HG03378 (cell line): ENCODE measurements at regions not wholly inside any gene's neighbourhood (a gene's known extent, or its start where the extent isn't known, plus 50 kb on each side); places are given as distances from the start of the nearest gene placed in this dataset.

Experiments
- ATAC-seq: cut with Tn5 transposase; IDR thresholded peaks from one replicate; pipeline ENCODE4 v1.9.1; 2021; ENCODE audit warnings: mild to moderate bottlenecking, moderate library complexity; ENCODE audit not compliant: unreplicated experiment

DNA sequence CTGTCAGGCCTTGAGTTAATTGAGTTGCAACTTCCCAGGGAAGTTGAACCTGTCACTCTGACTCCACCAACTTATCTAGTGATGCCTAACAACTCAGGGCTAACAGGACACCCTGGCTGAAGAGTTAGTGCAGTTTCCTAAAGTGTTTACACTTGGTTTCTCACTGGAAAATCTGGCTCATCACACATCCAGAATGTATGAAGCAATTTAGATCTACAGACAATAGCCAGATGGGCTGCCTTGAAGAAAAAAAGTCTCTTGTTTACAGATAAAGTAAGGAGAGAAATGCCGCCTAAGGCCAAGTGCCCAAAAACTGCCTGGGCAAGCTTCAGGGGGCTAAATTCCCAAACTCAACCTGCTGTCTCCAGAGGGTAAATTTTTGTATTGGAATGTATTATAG, 446.3 kb upstream of the NCAM2 start:
- ATAC-seq, result no peak

DNA sequence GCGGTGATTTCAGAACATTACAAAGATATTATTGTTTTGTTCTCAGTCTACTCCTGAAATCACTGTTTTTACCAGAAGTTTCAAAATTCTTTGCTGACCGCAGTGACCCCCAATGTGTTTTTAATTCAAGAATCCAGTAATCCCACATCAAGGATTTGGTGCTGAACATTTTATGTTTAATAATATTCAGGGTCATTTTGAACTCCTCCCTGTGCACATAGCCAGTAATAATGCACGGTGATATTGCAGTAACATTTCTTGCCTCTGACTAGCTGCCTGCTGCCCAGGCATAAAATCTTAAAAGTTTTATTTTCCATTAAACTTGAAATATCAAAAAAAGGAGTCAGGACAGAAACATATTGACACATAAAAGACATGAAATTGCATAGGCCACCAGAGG, 443.4 kb upstream of the NCAM2 start:
- no peak for ATAC-seq

GRCh38 chr21:20570824-20571232, 427.4 kb upstream of the NCAM2 start:
- ATAC-seq, result no peak

GRCh38 chr21:20572582-20572981, 425.6 kb upstream of the NCAM2 start:
- ATAC-seq, result no peak

GRCh38 chr21:20581361-20581760, 416.8 kb upstream of the NCAM2 start:
- ATAC-seq, result no peak

DNA sequence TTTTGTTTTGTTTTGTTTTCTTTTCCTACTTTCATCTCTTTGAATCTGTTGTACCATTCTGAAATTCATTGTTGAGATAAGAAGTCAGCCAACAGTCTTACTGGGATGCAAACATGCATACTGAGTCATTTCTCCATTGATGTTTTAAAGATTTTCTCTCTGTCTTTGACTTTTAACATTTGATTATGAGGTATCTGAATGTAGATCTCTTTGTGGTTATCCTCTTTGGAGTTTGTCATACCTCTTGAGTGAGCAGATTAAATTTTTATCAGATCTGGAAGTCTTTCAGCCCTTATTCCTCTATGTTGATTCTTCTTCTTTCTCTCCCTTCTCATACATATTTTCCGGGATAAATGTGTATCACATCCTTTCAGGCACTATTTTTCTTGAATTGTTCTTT, 406.9 kb upstream of the NCAM2 start:
- ATAC-seq, result no peak

- ATAC-seq, result no peak
These were observed 405.7 kb upstream of the NCAM2 start for GRCh38 chr21:20592463-20592862.

GRCh38 chr21:20603236-20603635, 395.0 kb upstream of the NCAM2 start:
- ATAC-seq, result no peak

DNA sequence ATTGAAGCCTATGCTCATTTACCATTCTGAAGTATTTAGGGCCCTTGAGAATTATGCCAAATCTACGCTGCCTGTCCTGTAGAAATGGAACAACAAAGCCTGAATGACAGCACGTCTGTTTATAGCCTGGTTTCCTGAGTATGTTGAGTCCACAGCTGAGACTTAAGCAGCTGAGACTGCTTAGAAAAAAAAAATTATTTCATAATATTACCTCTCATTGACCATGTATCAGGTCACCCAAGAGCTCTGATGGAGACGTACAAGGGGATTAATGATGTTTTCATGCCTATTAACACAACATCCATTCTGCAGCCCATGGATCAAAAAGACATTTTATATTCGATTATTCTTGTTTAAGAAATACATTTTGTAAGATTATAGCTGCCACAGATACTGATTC, 387.2 kb upstream of the NCAM2 start:
- ATAC-seq, result no peak

DNA sequence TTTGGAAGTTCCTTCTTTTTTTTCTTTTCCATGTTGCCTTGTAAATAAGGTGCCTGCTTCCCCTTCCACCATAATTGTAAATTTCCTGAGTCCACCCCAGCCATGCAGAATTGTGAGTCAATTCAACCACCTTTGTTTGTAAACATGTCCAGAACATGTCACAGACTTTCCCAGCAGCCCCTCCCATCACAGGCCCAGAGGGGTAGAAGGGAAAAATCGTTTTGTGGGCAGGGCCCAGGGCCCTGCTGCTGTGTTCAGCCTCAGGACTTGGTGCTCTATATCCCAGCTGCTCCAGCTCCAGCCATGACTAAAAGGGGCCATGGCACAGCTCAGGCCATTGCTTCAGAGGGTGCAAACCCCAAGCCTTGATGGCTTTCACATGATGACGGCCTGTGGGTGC, 384.6 kb upstream of the NCAM2 start:
- no peak for ATAC-seq

- no peak for ATAC-seq
These were observed 381.1 kb upstream of the NCAM2 start for GRCh38 chr21:20617130-20617529.

GRCh38 chr21:20618878-20619277, 379.3 kb upstream of the NCAM2 start:
- no peak for ATAC-seq

- ATAC-seq, result no peak
These were observed 370.6 kb upstream of the NCAM2 start for GRCh38 chr21:20627594-20627993.

DNA sequence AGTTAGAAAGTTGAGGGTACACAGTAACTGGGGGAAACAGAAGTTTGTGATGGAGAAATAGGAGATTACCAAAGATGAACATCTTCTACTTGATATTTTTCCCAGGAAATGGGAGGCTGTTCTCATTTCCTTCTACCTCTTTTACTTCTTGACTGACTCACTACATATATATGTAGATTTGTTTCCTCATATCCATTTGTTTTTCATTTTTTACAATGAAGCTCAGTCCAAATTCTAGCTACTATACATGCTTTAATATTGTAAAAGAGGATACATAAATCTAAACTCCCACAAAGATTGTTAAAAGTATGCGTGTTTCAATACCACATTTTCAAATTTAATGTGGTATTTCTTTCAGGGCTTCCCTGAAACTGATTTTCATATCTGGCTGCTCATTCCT, 366.6 kb upstream of the NCAM2 start:
- no peak for ATAC-seq

DNA sequence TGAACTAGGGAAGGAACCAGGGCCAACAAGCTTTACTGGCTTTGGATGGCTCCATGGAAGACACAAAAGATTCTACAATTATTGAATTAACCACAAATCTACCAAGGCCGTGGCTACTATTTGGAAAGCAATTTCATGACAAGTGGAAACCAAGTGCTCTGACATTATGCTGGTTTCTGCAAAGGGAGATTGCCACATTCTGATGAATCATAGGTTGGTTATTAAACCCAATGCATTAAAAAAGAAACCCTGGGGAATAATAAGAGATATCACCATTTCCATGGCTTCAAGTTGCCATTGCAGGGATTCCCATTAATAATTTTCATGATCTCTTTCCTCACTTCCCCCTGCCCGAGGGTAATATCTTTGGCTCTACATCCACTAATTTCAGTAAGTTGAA, 359.2 kb upstream of the NCAM2 start:
- no peak for ATAC-seq

- no peak for ATAC-seq
These were observed 357.0 kb upstream of the NCAM2 start for GRCh38 chr21:20641241-20641640.

- ATAC-seq, result no peak
These were observed 355.5 kb upstream of the NCAM2 start for GRCh38 chr21:20642681-20643080.

GRCh38 chr21:20644552-20644951, 353.7 kb upstream of the NCAM2 start:
- no peak for ATAC-seq

DNA sequence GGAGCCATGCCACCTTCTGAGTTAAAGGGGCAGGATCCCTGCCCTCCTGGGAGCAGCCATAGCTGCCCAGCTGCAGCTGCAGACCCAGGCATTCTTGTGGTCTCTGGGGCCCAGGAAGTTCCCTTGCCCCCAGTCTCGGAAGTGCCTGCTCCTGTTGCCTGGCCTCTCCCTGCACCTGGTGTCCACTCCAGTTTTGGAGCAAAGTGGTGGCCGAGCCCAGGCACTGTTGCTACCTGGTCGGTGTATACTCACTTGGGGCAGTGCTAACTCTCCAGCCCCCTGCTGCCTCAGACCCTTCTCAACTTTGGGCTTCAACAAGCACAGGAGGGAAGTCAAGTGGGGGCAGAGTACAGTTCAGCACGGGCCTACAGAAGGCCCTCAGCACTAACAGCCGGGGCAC, 352.9 kb upstream of the NCAM2 start:
- ATAC-seq, result no peak

DNA sequence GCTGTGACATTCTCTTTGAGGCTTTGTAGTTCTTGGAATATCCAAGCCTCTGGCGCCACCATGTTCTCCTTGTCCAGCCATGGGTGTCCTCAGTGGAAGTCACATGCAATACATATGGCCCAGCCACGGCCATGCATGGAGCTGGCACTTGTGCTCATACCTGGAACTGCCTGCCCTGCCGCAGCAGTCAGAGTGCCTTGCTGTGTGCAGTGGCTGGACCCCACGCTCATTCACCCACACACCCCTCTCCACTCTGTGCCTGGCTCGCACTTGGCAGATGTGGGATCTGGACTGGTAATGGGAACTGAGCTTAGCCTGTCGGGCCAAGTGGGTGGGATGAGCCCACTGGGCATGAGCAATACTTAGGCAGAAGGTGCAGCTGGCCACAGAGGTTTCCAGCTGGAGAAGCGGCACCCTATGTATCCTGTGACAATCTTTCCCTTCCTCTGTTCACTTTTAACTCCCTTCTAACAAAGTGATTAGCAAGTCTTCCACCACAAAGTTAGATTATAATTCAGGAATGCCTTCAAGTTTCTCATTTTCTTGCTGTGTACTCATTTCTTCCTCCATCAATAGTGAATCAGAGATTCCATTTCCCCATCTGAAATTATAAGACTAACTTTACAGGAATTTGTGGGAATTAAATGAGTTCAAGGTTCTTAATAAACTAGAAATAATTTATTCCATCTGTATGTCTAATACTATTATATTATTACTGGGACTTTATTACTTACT, 351.6 kb upstream of the NCAM2 start:
- ATAC-seq, result no peak

- ATAC-seq, result no peak
These were observed 350.6 kb upstream of the NCAM2 start for GRCh38 chr21:20647607-20648006.

GRCh38 chr21:20649231-20649630, 349.0 kb upstream of the NCAM2 start:
- ATAC-seq, result no peak

DNA sequence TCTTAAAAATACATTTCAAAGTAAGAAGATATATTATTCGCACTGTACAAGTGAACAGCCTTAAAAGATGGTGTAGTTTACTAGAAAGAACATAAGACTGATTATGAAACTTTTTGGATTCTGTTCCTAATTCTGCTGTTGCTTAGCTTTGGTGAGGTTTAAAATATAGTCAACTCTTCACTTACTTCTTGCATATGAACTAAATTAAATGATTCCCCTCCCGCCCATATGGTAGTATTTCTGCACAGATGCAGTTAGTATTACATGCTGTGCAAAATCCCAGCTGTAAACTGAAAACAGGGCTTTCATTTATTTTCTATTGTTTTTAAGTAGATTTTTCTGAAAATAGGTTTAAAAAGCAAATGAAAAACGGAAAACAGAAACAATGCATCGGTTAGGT, 345.4 kb upstream of the NCAM2 start:
- ATAC-seq, result no peak
